H1 (cell line): ENCODE measurements at regions not wholly inside any gene's neighbourhood (a gene's known extent, or its start where the extent isn't known, plus 50 kb on each side); places are given as distances from the start of the nearest gene placed in this dataset.

Experiments used
- CTCF ChIA-PET: fragments of 300-600 bp; sonication (Branson Sonifier 250); formaldehyde crosslinking; loops from one replicate; lab custom pipeline; 2021; ENCODE audit not compliant: partially characterized antibody; lab: Charles Lee
- POLR2A ChIA-PET: fragments of 300-600 bp; sonication (Branson Sonifier 250); formaldehyde crosslinking; loops from one replicate; lab custom pipeline; 2021; ENCODE audit warnings: inconsistent platforms; ENCODE audit not compliant: partially characterized antibody; lab: Charles Lee
- DNase-seq, 2 experiments: peaks; one replicate each; pipeline versions ENCODE4 v3.0.0 to v3.0.0-alpha.2; 2010 to 2022; ENCODE audit warnings: low spot score in 2 of 2, low read depth in 1 of 2, mixed read lengths in 1 of 2
- FAIRE-seq: peaks from 2 replicates; lab custom pipeline; 2011; peaks lifted over from hg19 to GRCh38; lab: Jason Lieb, UNC
- H2AFZ ChIP-seq: 2 replicates; pipeline ENCODE4 v1.8.1; 2012; ENCODE audit warnings: low read length, inconsistent platforms
- H2AK5ac ChIP-seq: 2 replicates; pipeline ENCODE4 v1.6.1; 2013; ENCODE audit warnings: low read depth, low read length
- H2BK120ac ChIP-seq: replicated peaks from 2 replicates; pipeline ENCODE3; 2013; ENCODE audit warnings: low read depth, low read length, inconsistent platforms
- H2BK12ac ChIP-seq: 2 replicates; pipeline ENCODE4 v1.6.1; 2013; ENCODE audit warnings: low read depth, low read length
- H2BK15ac ChIP-seq: 2 replicates; pipeline ENCODE4 v1.6.1; 2013; ENCODE audit warnings: low read length
- H2BK20ac ChIP-seq: 2 replicates; pipeline ENCODE4 v1.6.1; 2013; ENCODE audit warnings: low read length
- H2BK5ac ChIP-seq: 2 replicates; pipeline ENCODE4 v1.6.1; 2013; ENCODE audit warnings: low read depth, low read length
- H3K14ac ChIP-seq: 2 replicates; pipeline ENCODE4 v1.6.1; 2013; ENCODE audit warnings: inconsistent platforms; ENCODE audit not compliant: insufficient read length
- H3K18ac ChIP-seq: 2 replicates; pipeline ENCODE4 v1.6.1; 2013; ENCODE audit warnings: low read length; ENCODE audit errors: extremely low read depth
- H3K23ac ChIP-seq: 2 replicates; pipeline ENCODE4 v1.6.1; 2013; ENCODE audit warnings: inconsistent platforms; ENCODE audit not compliant: insufficient read length
- H3K23me2 ChIP-seq: 2 replicates; pipeline ENCODE4 v1.6.1; 2013; ENCODE audit warnings: low read depth, low read length
- H3K27ac ChIP-seq: 2 replicates; pipeline ENCODE4 v1.6.1; 2011; ENCODE audit warnings: low read depth, low read length, inconsistent platforms
- H3K27me3 ChIP-seq, 4 experiments: replicated peaks in 1 of 4; 1 replicate in 1 of 4; 2 replicates in 3 of 4; pipeline versions ENCODE4 v1.6.1 to v1.8.1; 2011 to 2013; ENCODE audit warnings: low read length in 3 of 4, mild to moderate bottlenecking in 3 of 4, inconsistent platforms in 2 of 4, mixed read lengths in 2 of 4, moderate library complexity in 1 of 4; ENCODE audit not compliant: control insufficient read depth in 3 of 4, insufficient read depth in 3 of 4; ENCODE audit errors: extremely low read depth in 1 of 4
- H3K36me3 ChIP-seq, 4 experiments: 2 replicates each; pipeline versions ENCODE4 v1.6.1 to v1.8.1; 2011 to 2013; ENCODE audit warnings: mild to moderate bottlenecking in 4 of 4, low read length in 3 of 4, moderate library complexity in 2 of 4, control low read depth in 1 of 4, inconsistent platforms in 1 of 4; ENCODE audit not compliant: insufficient read depth in 4 of 4, control insufficient read depth in 2 of 4
- H3K4ac ChIP-seq: replicated peaks from 2 replicates; pipeline ENCODE3; 2013; ENCODE audit warnings: low read length, low read depth, mixed read lengths, inconsistent platforms; ENCODE audit not compliant: insufficient read length
- H3K4me1 ChIP-seq, 4 experiments: replicated peaks in 1 of 4; 1 replicate in 1 of 4; 2 replicates in 3 of 4; pipeline versions ENCODE4 v1.6.1 to v1.8.1; 2011 to 2013; ENCODE audit warnings: low read length in 3 of 4, inconsistent platforms in 2 of 4, mixed read lengths in 1 of 4; ENCODE audit not compliant: insufficient read depth in 4 of 4, control insufficient read depth in 3 of 4
- H3K4me2 ChIP-seq, 2 experiments: 2 replicates each; pipeline versions ENCODE4 v1.6.1 to v1.8.1; 2011 to 2013; ENCODE audit warnings: low read depth in 2 of 2, low read length in 2 of 2, control low read depth in 1 of 2, inconsistent platforms in 1 of 2, mild to moderate bottlenecking in 1 of 2; ENCODE audit not compliant: insufficient read depth in 1 of 2
- H3K4me3 ChIP-seq, 4 experiments: fragments of 200-600, 300-600 bp in 1 of 4; sonication (generic), shearing (Covaris generic), sonication (Bioruptor Twin) in 1 of 4; 2 replicates each; pipeline versions ENCODE4 v1.5.1 to v1.8.1; 2011 to 2016; ENCODE audit warnings: low read length in 4 of 4, low read depth in 3 of 4, control low read depth in 2 of 4, inconsistent platforms in 2 of 4, mild to moderate bottlenecking in 2 of 4, mixed read lengths in 1 of 4, moderate library complexity in 1 of 4; ENCODE audit not compliant: insufficient read depth in 2 of 4; ENCODE audit errors: extremely low read depth in 1 of 4
- H3K56ac ChIP-seq: replicated peaks from 2 replicates; pipeline ENCODE3; 2013; ENCODE audit warnings: low read depth, mild to moderate bottlenecking, mixed read lengths, low read length, inconsistent platforms; ENCODE audit not compliant: insufficient read length
- H3K79me1 ChIP-seq: 2 replicates; pipeline ENCODE4 v1.6.1; 2013; ENCODE audit warnings: low read depth, low read length, control low read depth
- H3K79me2 ChIP-seq, 2 experiments: 2 replicates each; pipeline versions ENCODE4 v1.6.1 to v1.8.1; 2012 to 2013; ENCODE audit warnings: low read length in 2 of 2, mild to moderate bottlenecking in 2 of 2, inconsistent platforms in 1 of 2; ENCODE audit not compliant: insufficient read depth in 2 of 2, control insufficient read depth in 1 of 2
- H3K9ac ChIP-seq, 4 experiments: replicated peaks in 1 of 4; 1 replicate in 1 of 4; 2 replicates in 3 of 4; pipeline versions ENCODE4 v1.6.1 to v1.8.1; 2011 to 2013; ENCODE audit warnings: low read depth in 3 of 4, low read length in 3 of 4, control low read depth in 2 of 4, mild to moderate bottlenecking in 2 of 4, moderate library complexity in 2 of 4, inconsistent platforms in 1 of 4; ENCODE audit errors: extremely low read depth in 1 of 4
- H3K9me3 ChIP-seq, 2 experiments: 2 replicates each; pipeline versions ENCODE4 v1.6.1 to v1.8.1; 2012 to 2013; ENCODE audit warnings: mild to moderate bottlenecking in 2 of 2, moderate library complexity in 2 of 2, control low read depth in 1 of 2, inconsistent platforms in 1 of 2, low read depth in 1 of 2, low read length in 1 of 2, mixed read lengths in 1 of 2; ENCODE audit not compliant: insufficient read depth in 2 of 2
- H4K20me1 ChIP-seq, 2 experiments: replicated peaks in 1 of 2; 2 replicates each; pipeline versions ENCODE3 to v1.8.1; 2011 to 2013; ENCODE audit warnings: inconsistent platforms in 2 of 2, low read length in 2 of 2, mild to moderate bottlenecking in 1 of 2; ENCODE audit not compliant: insufficient read depth in 2 of 2, control insufficient read depth in 1 of 2
- H4K5ac ChIP-seq: 2 replicates; pipeline ENCODE4 v1.6.1; 2013; ENCODE audit warnings: low read length, low read depth, mixed read lengths, inconsistent platforms; ENCODE audit not compliant: insufficient read length
- H4K8ac ChIP-seq: 2 replicates; pipeline ENCODE4 v1.8.0; 2013; ENCODE audit warnings: mild to moderate bottlenecking, moderate library complexity, low read length, inconsistent platforms; ENCODE audit not compliant: insufficient read depth; ENCODE audit errors: extremely low read depth
- H4K91ac ChIP-seq: replicated peaks from 2 replicates; pipeline ENCODE3; 2013; ENCODE audit warnings: low read length, mixed read lengths, inconsistent platforms; ENCODE audit not compliant: insufficient read length
- CHD1 ChIP-seq: IDR thresholded peaks from 2 replicates; pipeline ENCODE4 v1.6.1; 2012; ENCODE audit warnings: low read depth, low read length, improper control_type of control experiment
- GABPA ChIP-seq: IDR thresholded peaks from 2 replicates; pipeline ENCODE4 v1.6.1; 2011; ENCODE audit warnings: mild to moderate bottlenecking, low read length, moderate library complexity, borderline replicate concordance; ENCODE audit not compliant: insufficient read depth
- KDM4A ChIP-seq: IDR thresholded peaks from one replicate; pipeline ENCODE4 v1.7.1; 2012; ENCODE audit warnings: low read depth, mild to moderate bottlenecking, moderate library complexity, low read length, inconsistent platforms; ENCODE audit not compliant: severe bottlenecking
- RFX5 ChIP-seq: IDR thresholded peaks from 2 replicates; pipeline ENCODE4 v1.6.1; 2011; ENCODE audit warnings: low read depth, low read length, improper control_type of control experiment, borderline replicate concordance
- SAP30 ChIP-seq: fragments of 300-600 bp; sonication (generic); IDR thresholded peaks from 2 replicates; pipeline ENCODE4 v1.7.1; 2012; ENCODE audit warnings: low read length, moderate library complexity, mild to moderate bottlenecking, inconsistent platforms; ENCODE audit not compliant: insufficient read depth, insufficient replicate concordance
- SIRT6 ChIP-seq: IDR thresholded peaks from one replicate; pipeline ENCODE4 v1.7.1; 2012; ENCODE audit warnings: low read length, inconsistent platforms
- SP4 ChIP-seq: IDR thresholded peaks from 2 replicates; pipeline ENCODE4 v1.6.1; 2012; ENCODE audit warnings: low read length, inconsistent platforms
- SUZ12 ChIP-seq: fragments of 200-600 bp; sonication (generic); IDR thresholded peaks from 2 replicates; pipeline ENCODE4 v1.6.1; 2012; ENCODE audit warnings: mild to moderate bottlenecking, inconsistent platforms, low read length, moderate library complexity, mixed read lengths
- WGBS, 2 experiments: shearing (Covaris generic) in 1 of 2; methylation state at CpG; one replicate each; pipeline versions ENCODE4 v1.1.6 to v1.1.7; 2013 to 2015; ENCODE audit warnings: low lambda C conversion rate in 2 of 2, mixed read lengths in 2 of 2, inconsistent platforms in 1 of 2, low coverage in 1 of 2, missing lambda C conversion rate in 1 of 2; ENCODE audit not compliant: insufficient replicate concordance in 2 of 2, insufficient coverage in 1 of 2, insufficient read length in 1 of 2; ENCODE audit errors: extremely low coverage in 1 of 2, missing lambda C conversion rate in 1 of 2; 5-methylcytosine and 5-hydroxymethylcytosine counted together
- TF ChIP-seq, protein P1 (sequence below): IDR thresholded peaks from 2 replicates; pipeline ENCODE4 v1.6.1; 2012; ENCODE audit warnings: inconsistent platforms
- TF ChIP-seq, protein P2 (sequence below): IDR thresholded peaks from 2 replicates; pipeline ENCODE4 v1.6.1; 2012; ENCODE audit warnings: inconsistent platforms

DNA sequence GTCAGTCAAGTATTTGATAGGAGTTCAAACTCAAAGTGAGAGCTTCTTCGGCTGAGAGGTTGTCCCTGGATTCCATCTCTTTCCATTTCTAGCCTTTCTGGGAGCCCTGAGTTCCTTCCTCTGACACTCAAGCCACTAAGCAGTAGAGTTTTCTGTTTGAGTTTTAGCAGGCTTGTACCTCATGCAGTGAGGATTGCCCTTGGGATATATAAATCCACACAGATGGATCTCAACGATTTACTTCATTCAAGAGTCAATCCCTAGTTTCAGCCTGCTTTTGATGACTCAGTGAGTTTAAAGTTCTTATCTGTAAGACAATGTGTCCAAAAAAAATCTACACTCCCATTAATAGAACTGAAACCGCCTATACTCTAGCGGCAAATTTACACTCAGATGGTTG lies 2240.9 kb upstream of the WWC1 start:
- no peak for FAIRE-seq
- CTCF ChIA-PET = no interaction called here
- H3K4me1 ChIP-seq = no peaks in the 10 kb centered on the region

More for the DNA sequence above, 2240.9 kb upstream of the WWC1 start:
- H3K27ac ChIP-seq = no peak overlapping the region
- H3K79me1 ChIP-seq = no peaks in the 10 kb centered on the region
- no peaks in the 10 kb centered on the region; a peak in 1 of 4 replicates for H3K9me3 ChIP-seq
- no peak overlapping the region for H4K5ac ChIP-seq
- H2AK5ac ChIP-seq = no peak overlapping the region
- no peak overlapping the region for H3K4ac ChIP-seq
- no peaks in the 10 kb centered on the region for H3K79me2 ChIP-seq
- H2BK15ac ChIP-seq = no peak overlapping the region
- H3K36me3 ChIP-seq = no peaks in the 10 kb centered on the region; a peak in 1 of 8 replicates
- H2BK120ac ChIP-seq = no peak overlapping the region
- WGBS, 2 experiments = 92% methylated on average over 4 of the region's 4 CpGs; no CpG with 5 or more reads in 1 of the 2 experiments
- H3K23ac ChIP-seq = no peak overlapping the region
- no peak overlapping the region for H3K4me2 ChIP-seq
- H3K18ac ChIP-seq = no peak overlapping the region
- DNase-seq = no peak
- H2BK5ac ChIP-seq = no peak overlapping the region
- H2BK12ac ChIP-seq = no peak overlapping the region
- no peaks in the 10 kb centered on the region for H3K23me2 ChIP-seq
- H3K9ac ChIP-seq = no peak overlapping the region
- H2BK20ac ChIP-seq = no peak overlapping the region
- POLR2A ChIA-PET = no interaction called here
- no peak overlapping the region for H2AFZ ChIP-seq
- no peak overlapping the region for H3K4me3 ChIP-seq
- H3K14ac ChIP-seq = no peak overlapping the region
- H3K27me3 ChIP-seq = no peaks in the 10 kb centered on the region
- no peak overlapping the region for H3K56ac ChIP-seq
- H4K8ac ChIP-seq = no peak overlapping the region
- H4K91ac ChIP-seq = no peak overlapping the region
- TF ChIP-seq, protein P1, sequence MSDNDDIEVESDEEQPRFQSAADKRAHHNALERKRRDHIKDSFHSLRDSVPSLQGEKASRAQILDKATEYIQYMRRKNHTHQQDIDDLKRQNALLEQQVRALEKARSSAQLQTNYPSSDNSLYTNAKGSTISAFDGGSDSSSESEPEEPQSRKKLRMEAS = no peak
- TF ChIP-seq SP4 (no peak), GABPA (no peak), KDM4A (no peak), SAP30 (no peak), SIRT6 (no peak), RFX5 (no peak), CHD1 (no peak), SUZ12 (no peak)
- TF ChIP-seq, protein P2, sequence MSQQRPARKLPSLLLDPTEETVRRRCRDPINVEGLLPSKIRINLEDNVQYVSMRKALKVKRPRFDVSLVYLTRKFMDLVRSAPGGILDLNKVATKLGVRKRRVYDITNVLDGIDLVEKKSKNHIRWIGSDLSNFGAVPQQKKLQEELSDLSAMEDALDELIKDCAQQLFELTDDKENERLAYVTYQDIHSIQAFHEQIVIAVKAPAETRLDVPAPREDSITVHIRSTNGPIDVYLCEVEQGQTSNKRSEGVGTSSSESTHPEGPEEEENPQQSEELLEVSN = no peak
- H4K20me1 ChIP-seq = no peaks in the 10 kb centered on the region
